ENCODE measurements at regions not wholly inside any gene's neighbourhood (a gene's known extent, or its start where the extent isn't known, plus 50 kb on each side); places are given as distances from the start of the nearest gene placed in this dataset.
"Not testable (repeated sequence)": the region's sequence is repeated elsewhere in the genome, so short reads cannot be mapped to it uniquely, and the experiment has no call there.

- no peak for DNase-seq
These were observed 162.8 kb downstream of the FAM174A start for GRCh38 chr5:100697970-100698369.

GRCh38 chr5:100706776-100707175, 171.6 kb downstream of the FAM174A start:
- DNase-seq: no peak

GRCh38 chr5:100708645-100709171, 173.5 kb downstream of the FAM174A start:
- no peak for DNase-seq

GRCh38 chr5:100709771-100710170, 174.6 kb downstream of the FAM174A start:
- DNase-seq: no peak

- DNase-seq: not testable (repeated sequence)
These were observed 179.6 kb downstream of the FAM174A start for GRCh38 chr5:100714780-100715179.

GRCh38 chr5:100722657-100723056, 180.4 kb downstream of the ST8SIA4 start:
- no peak for DNase-seq

GRCh38 chr5:100723229-100723628, 179.9 kb downstream of the ST8SIA4 start:
- no peak for DNase-seq

GRCh38 chr5:100726116-100726515, 177.0 kb downstream of the ST8SIA4 start:
- DNase-seq: no peak

- no peak for DNase-seq
These were observed 171.3 kb downstream of the ST8SIA4 start for GRCh38 chr5:100731768-100732167.

- no peak for DNase-seq
These were observed 156.4 kb downstream of the ST8SIA4 start for GRCh38 chr5:100746730-100747129.

GRCh38 chr5:100749771-100750284, 153.3 kb downstream of the ST8SIA4 start:
- no peak for DNase-seq

- DNase-seq: no peak
These were observed 147.6 kb downstream of the ST8SIA4 start for GRCh38 chr5:100755435-100755834.
